Thymus (tissue), 11 donors: ENCODE measurements at regions not wholly inside any gene's neighbourhood (a gene's known extent, or its start where the extent isn't known, plus 50 kb on each side); places are given as distances from the start of the nearest gene placed in this dataset.

Experiments
- DNase-seq, 9 donors: peaks; one replicate each; pipeline ENCODE4 v3.0.0-alpha.2; 2013; ENCODE audit warnings: low spot score in 9 of 9, low read depth in 6 of 9, missing footprints in 1 of 9
- H3K27ac ChIP-seq, 2 donors: one replicate each; pipeline ENCODE4 v1.5.1; 2013; ENCODE audit warnings: control low read depth in 1 of 2, low read depth in 1 of 2, low read length in 1 of 2, mild to moderate bottlenecking in 1 of 2, moderate library complexity in 1 of 2
- H3K27me3 ChIP-seq, 2 donors: one replicate each; pipeline ENCODE4 v1.5.1; 2013; ENCODE audit warnings: low read length in 1 of 2; ENCODE audit not compliant: control insufficient read depth in 2 of 2, insufficient read depth in 1 of 2
- H3K36me3 ChIP-seq, 2 donors: one replicate each; pipeline ENCODE4 v1.5.1; 2013; ENCODE audit warnings: low read length in 1 of 2, mild to moderate bottlenecking in 1 of 2, moderate library complexity in 1 of 2; ENCODE audit not compliant: control insufficient read depth in 2 of 2, insufficient read depth in 2 of 2
- H3K4me1 ChIP-seq, 2 donors: one replicate each; pipeline ENCODE4 v1.5.1; 2013; ENCODE audit warnings: low read length in 2 of 2; ENCODE audit not compliant: control insufficient read depth in 2 of 2, insufficient read depth in 2 of 2
- H3K4me3 ChIP-seq, 2 donors: one replicate each; pipeline ENCODE4 v1.5.1; 2013; ENCODE audit warnings: low read length in 2 of 2, control low read depth in 1 of 2, mild to moderate bottlenecking in 1 of 2
- H3K9me3 ChIP-seq, 2 donors: one replicate each; pipeline ENCODE4 v1.5.1; 2013; ENCODE audit warnings: low read length in 1 of 2, mild to moderate bottlenecking in 1 of 2; ENCODE audit not compliant: control insufficient read depth in 2 of 2, insufficient read depth in 1 of 2
- WGBS: extraction: QIAGEN DNeasy Blood & Tissue Kit; methylation state at CpG from one replicate; pipeline ENCODE4 v1.1.7; 2013; 5-methylcytosine and 5-hydroxymethylcytosine counted together
- donor health status: healthy.

DNA sequence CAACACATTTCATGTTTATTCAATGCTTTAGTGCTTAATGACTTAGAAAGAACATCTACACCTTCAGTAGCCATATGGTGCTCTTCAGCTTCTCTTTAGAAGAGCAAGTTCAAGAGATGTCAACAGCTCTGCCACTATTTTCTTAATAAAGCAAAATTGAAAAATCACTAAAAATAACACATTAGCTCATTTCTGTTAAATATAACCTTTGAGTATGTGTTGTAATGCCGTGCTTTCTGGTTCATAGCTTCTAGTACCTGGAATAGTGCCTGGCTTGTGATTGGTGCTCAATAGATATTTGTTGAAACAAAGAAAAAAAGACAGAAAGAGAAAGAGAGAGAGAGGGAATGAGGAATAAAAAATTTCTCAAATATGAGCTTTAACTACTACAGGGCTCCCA, 349.8 kb upstream of the SPRED2 start:
- 90% methylated on average over 1 of the region's 1 CpG for WGBS
- Histone ChIP-seq H3K4me1 (no peaks in the 10 kb centered on the region), H3K9me3 (no peaks in the 10 kb centered on the region), H3K27me3 (no peaks in the 10 kb centered on the region), H3K27ac (no peak overlapping the region), H3K36me3 (no peaks in the 10 kb centered on the region), H3K4me3 (no peak overlapping the region)
- DNase-seq = no peak

DNA sequence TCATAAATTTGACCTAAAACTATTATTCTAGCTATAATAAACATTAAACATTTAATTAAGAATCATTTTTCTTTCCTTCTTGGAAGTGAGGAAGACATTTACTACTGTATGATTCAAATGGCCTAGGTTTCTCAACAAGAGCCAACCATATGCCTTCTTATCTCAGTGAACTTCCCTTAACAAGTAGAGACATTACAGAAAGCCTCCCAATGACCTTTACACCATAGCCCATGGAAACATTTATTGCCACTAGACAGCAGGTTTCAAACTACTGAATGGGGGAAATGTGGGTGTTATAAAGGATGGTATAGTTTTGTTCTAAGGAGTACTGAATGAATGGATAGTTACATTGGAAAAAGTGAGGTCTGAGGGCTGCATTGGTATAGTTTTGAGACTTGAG, 349.4 kb upstream of the SPRED2 start:
- Histone ChIP-seq H3K27me3 (no peaks in the 10 kb centered on the region), H3K36me3 (no peaks in the 10 kb centered on the region), H3K27ac (no peak overlapping the region), H3K4me1 (no peaks in the 10 kb centered on the region), H3K9me3 (no peaks in the 10 kb centered on the region), H3K4me3 (no peak overlapping the region)
- no peak for DNase-seq

GRCh38 chr2:65779021-65779420, 346.6 kb upstream of the SPRED2 start:
- 91% methylated on average over 1 of the region's 1 CpG for WGBS
- Histone ChIP-seq H3K27me3 (no peaks in the 10 kb centered on the region), H3K36me3 (no peaks in the 10 kb centered on the region), H3K9me3 (no peaks in the 10 kb centered on the region), H3K27ac (no peak overlapping the region), H3K4me3 (no peak overlapping the region), H3K4me1 (no peaks in the 10 kb centered on the region)
- no peak for DNase-seq

GRCh38 chr2:65778137-65778536, 345.7 kb upstream of the SPRED2 start:
- no peaks in the 10 kb centered on the region for H3K36me3 ChIP-seq
- no peaks in the 10 kb centered on the region for H3K27me3 ChIP-seq
- H3K4me3 ChIP-seq = no peak overlapping the region
- 95% methylated on average over 2 of the region's 2 CpGs for WGBS
- no peak overlapping the region for H3K27ac ChIP-seq
- DNase-seq = no peak
- no peaks in the 10 kb centered on the region for H3K9me3 ChIP-seq
- no peaks in the 10 kb centered on the region for H3K4me1 ChIP-seq

GRCh38 chr2:65775839-65776238, 343.4 kb upstream of the SPRED2 start:
- 97% methylated on average over 2 of the region's 2 CpGs for WGBS

DNA sequence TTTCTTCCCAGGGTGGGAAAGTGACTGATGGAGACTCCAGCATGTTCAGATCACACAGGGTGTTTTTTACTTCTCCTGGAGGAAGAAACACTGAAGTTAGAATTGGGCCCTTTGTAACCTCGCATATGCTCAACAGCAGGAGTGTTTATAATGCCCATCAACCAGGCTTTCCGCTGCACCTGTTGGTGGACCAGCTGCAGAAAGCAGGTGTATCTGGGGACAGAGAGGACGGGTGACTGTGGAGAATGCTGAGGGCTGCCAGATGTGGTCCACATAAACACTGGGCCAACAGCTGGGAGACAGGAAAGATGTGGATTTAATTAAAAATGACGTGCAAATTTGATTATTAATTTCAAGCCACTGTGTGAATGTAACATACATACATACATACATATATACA, 335.5 kb upstream of the SPRED2 start:
- no peaks in the 10 kb centered on the region for H3K4me1 ChIP-seq
- H3K9me3 ChIP-seq = no peaks in the 10 kb centered on the region
- no peak overlapping the region for H3K27ac ChIP-seq
- H3K27me3 ChIP-seq = no peaks in the 10 kb centered on the region
- no peak for DNase-seq
- 91% methylated on average over 4 of the region's 4 CpGs for WGBS
- H3K36me3 ChIP-seq = no peaks in the 10 kb centered on the region
- H3K4me3 ChIP-seq = no peak overlapping the region

More at GRCh38 chr2:65775839-65776238, 343.4 kb upstream of the SPRED2 start:
- no peaks in the 10 kb centered on the region for H3K27me3 ChIP-seq
- H3K36me3 ChIP-seq = no peaks in the 10 kb centered on the region
- no peak overlapping the region for H3K27ac ChIP-seq
- DNase-seq = no peak
- H3K4me1 ChIP-seq = no peaks in the 10 kb centered on the region
- H3K9me3 ChIP-seq = no peaks in the 10 kb centered on the region
- no peak overlapping the region for H3K4me3 ChIP-seq

DNA sequence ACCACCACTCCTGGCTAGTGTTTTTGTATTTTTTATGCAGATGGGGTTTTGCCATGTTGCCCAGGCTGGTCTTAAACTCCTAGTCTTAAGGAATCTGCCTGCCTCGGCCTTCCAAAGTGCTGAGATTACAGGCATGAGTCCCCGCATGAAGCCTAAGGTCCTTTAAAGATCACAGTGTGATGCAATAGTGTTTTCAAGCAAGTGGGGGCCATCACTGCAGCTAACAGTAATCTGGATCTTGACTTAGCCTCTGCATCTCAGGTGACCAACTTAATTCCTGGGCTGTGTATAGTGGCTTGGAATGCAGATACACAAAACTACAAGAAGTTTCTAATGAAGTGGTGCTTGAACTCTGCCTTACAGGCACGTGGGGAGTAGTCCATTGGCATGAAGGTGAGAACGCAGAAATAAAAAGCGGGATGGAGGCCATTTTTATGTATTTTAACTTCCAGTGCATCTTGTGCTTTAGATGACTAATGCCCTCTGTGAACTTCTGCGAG, 334.4 kb upstream of the SPRED2 start:
- Histone ChIP-seq H3K4me1 (no peaks in the 10 kb centered on the region), H3K4me3 (no peak overlapping the region), H3K27ac (no peak overlapping the region), H3K36me3 (no peaks in the 10 kb centered on the region), H3K9me3 (no peaks in the 10 kb centered on the region), H3K27me3 (no peaks in the 10 kb centered on the region)
- WGBS = 91% methylated on average over 6 of the region's 6 CpGs
- DNase-seq = no peak

DNA sequence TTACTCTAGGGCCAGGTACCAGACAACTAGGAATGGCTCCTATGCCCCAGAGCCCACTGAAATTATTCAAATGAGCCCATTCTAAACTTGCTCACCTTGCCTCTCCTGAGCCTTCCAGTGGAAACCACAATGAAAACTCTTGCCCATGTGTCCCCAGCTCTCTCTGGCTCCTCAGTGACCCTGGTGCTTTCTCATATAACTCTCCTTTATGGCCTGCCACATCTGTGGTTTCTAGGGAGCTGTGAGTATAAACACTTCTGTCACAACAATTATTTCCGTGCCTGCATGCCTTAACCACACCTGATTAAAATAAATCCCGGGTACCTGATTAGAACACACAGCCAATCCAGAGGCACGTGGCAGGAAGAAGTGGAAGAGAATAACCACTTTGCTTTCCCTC, 333.0 kb upstream of the SPRED2 start:
- Histone ChIP-seq H3K4me1 (no peaks in the 10 kb centered on the region), H3K9me3 (no peaks in the 10 kb centered on the region), H3K27ac (no peak overlapping the region), H3K4me3 (no peak overlapping the region), H3K27me3 (no peaks in the 10 kb centered on the region), H3K36me3 (no peaks in the 10 kb centered on the region)
- 86% methylated on average over 3 of the region's 3 CpGs for WGBS
- DNase-seq = no peak

- no peak for DNase-seq
- H3K27me3 ChIP-seq = no peaks in the 10 kb centered on the region
- no peak overlapping the region for H3K4me3 ChIP-seq
- H3K36me3 ChIP-seq = no peaks in the 10 kb centered on the region
- 79% methylated on average over 3 of the region's 3 CpGs for WGBS
- peaks cover 0 to under 1% of the 10 kb centered on the region in 2 donors for H3K9me3 ChIP-seq
- H3K4me1 ChIP-seq = no peaks in the 10 kb centered on the region
- no peak overlapping the region for H3K27ac ChIP-seq
These were observed 329.7 kb upstream of the SPRED2 start for GRCh38 chr2:65762068-65762467.

DNA sequence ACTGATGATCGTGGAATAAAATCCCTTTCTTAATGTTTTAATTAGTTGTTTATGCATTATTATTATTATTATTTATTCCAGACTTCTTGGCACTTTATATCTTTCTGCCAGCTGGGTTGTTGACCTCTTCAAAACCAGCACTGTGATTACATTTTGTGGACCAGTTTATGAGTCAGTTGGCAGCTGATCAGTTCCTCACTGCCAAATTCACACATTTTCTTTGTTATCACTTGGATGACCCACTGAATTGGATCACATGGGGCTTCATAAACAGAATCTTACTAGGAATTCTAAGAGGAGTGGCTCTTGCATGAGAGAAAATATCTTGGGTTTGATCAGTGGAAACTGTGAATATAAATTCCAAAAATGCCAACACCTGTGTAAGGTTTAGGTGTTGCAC, 321.8 kb upstream of the SPRED2 start:
- Histone ChIP-seq H3K9me3 (peaks cover 0 to 8% of the 10 kb centered on the region in 2 donors), H3K27me3 (no peaks in the 10 kb centered on the region), H3K4me3 (no peak overlapping the region), H3K4me1 (no peaks in the 10 kb centered on the region), H3K36me3 (no peaks in the 10 kb centered on the region), H3K27ac (no peak overlapping the region)
- no peak for DNase-seq
- 92% methylated on average over 1 of the region's 1 CpG for WGBS
